ENCODE measurements at regions not wholly inside any gene's neighbourhood (a gene's known extent, or its start where the extent isn't known, plus 50 kb on each side); places are given as distances from the start of the nearest gene placed in this dataset.

DNA sequence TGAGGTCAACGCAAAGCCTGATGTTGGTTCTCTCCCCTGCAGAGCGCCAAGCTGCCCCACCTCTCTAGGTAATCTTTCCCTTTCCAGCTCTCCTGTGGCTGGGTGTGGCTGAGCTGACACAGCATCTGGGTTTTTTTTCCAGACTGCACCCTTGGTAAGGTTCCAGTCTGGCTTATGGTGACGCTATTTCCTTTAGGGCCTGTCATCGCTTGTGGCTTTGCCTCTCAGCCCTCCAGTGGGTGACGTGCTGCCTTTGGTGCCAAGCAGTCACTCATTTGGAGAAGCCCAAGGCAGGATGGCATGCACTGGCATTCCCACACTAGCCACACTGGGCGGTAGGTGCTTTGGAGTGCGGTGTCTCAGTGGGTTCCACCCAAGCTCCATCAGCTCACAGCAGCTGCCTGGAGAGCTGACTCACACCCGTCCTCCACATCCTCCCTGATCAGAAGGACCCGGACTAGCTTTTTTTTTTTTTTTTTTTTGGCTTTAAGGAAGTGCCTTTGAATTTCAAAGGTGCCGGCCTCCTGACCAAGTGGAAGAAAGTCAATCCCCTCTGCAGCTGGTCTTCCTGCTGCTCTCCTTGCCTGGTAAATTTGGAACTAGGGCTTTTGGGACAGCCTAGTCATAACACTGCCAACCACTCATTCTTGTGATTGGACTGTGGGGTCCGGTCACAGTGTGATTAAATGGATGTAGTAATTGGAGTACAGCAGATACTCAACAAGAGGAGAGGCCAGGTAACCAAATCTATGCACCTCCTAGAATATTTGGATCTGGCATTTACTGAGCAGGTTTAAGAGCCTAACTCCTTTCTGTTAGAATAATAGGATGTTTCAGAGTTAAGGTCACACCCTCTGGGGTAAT is 153.6 kb downstream of the CD83 start:
- no peak for TF ChIP-seq NRF1 (IDR thresholded peaks at IDR 0.05; ENCODE audit: low read depth, low read length)
- TF ChIP-seq, protein P1, sequence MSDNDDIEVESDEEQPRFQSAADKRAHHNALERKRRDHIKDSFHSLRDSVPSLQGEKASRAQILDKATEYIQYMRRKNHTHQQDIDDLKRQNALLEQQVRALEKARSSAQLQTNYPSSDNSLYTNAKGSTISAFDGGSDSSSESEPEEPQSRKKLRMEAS (IDR thresholded peaks at IDR 0.05; ENCODE audit: low read depth), result no peak
- TF ChIP-seq TAF1 (IDR thresholded peaks at IDR 0.05; ENCODE audit: borderline replicate concordance, low read depth, low read length), result no peak
- no peak for TF ChIP-seq RFX5 (IDR thresholded peaks at IDR 0.05; ENCODE audit: low read length)
- TF ChIP-seq, protein P2, sequence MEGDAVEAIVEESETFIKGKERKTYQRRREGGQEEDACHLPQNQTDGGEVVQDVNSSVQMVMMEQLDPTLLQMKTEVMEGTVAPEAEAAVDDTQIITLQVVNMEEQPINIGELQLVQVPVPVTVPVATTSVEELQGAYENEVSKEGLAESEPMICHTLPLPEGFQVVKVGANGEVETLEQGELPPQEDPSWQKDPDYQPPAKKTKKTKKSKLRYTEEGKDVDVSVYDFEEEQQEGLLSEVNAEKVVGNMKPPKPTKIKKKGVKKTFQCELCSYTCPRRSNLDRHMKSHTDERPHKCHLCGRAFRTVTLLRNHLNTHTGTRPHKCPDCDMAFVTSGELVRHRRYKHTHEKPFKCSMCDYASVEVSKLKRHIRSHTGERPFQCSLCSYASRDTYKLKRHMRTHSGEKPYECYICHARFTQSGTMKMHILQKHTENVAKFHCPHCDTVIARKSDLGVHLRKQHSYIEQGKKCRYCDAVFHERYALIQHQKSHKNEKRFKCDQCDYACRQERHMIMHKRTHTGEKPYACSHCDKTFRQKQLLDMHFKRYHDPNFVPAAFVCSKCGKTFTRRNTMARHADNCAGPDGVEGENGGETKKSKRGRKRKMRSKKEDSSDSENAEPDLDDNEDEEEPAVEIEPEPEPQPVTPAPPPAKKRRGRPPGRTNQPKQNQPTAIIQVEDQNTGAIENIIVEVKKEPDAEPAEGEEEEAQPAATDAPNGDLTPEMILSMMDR (IDR thresholded peaks at IDR 0.05), result no peak
- TF ChIP-seq SIN3A (IDR thresholded peaks at IDR 0.05; ENCODE audit: borderline replicate concordance, low read depth, low read length), result no peak
- no peak for TF ChIP-seq CHD2 (IDR thresholded peaks at IDR 0.05; ENCODE audit: low read length, partially characterized antibody)
- no peak for TF ChIP-seq YY1 (IDR thresholded peaks at IDR 0.05; ENCODE audit: low read depth)
- no peak for TF ChIP-seq EP300 (IDR thresholded peaks at IDR 0.05; ENCODE audit: borderline replicate concordance in 1 of 2, low read depth in 1 of 2, low read length in 1 of 2)
- no peak for TF ChIP-seq RXRA (IDR thresholded peaks at IDR 0.05; ENCODE audit: borderline replicate concordance, low read depth)
- no peak for TF ChIP-seq FOXM1 (IDR thresholded peaks at IDR 0.05; ENCODE audit: low read depth)

Data from SK-N-SH (cell line).